ENCODE measurements at regions not wholly inside any gene's neighbourhood (a gene's known extent, or its start where the extent isn't known, plus 50 kb on each side); places are given as distances from the start of the nearest gene placed in this dataset.

GRCh38 chr2:19538411-19538963, 180.1 kb upstream of the OSR1 start:
- DNase-seq: no peak

- DNase-seq: no peak
Observed at GRCh38 chr2:19536136-19536535, 177.7 kb upstream of the OSR1 start.

- DNase-seq: no peak
Observed at GRCh38 chr2:19532547-19533196, 174.2 kb upstream of the OSR1 start.

GRCh38 chr2:19529677-19530076, 171.3 kb upstream of the OSR1 start:
- no peak for DNase-seq

- DNase-seq: no peak
Observed at GRCh38 chr2:19527771-19528170, 169.3 kb upstream of the OSR1 start.

- no peak for DNase-seq
Observed at GRCh38 chr2:19525313-19525712, 166.9 kb upstream of the OSR1 start.

- DNase-seq: no peak
Observed at GRCh38 chr2:19519045-19519444, 160.6 kb upstream of the OSR1 start.

- DNase-seq: no peak
Observed at GRCh38 chr2:19507137-19507536, 148.7 kb upstream of the OSR1 start.

GRCh38 chr2:19505199-19506136, 147.0 kb upstream of the OSR1 start:
- no peak for DNase-seq

- no peak for DNase-seq
Observed at GRCh38 chr2:19504400-19505198, 146.2 kb upstream of the OSR1 start.

GRCh38 chr2:19503915-19504314, 145.5 kb upstream of the OSR1 start:
- no peak for DNase-seq

- DNase-seq: no peak
Observed at GRCh38 chr2:19503406-19503805, 145.0 kb upstream of the OSR1 start.

- DNase-seq: no peak
Observed at GRCh38 chr2:19500126-19500525, 141.7 kb upstream of the OSR1 start.

GRCh38 chr2:19496646-19497045, 138.2 kb upstream of the OSR1 start:
- no peak for DNase-seq

GRCh38 chr2:19494241-19494640, 135.8 kb upstream of the OSR1 start:
- no peak for DNase-seq

GRCh38 chr2:19491796-19492195, 133.4 kb upstream of the OSR1 start:
- DNase-seq: no peak

- no peak for DNase-seq
Observed at GRCh38 chr2:19490846-19491435, 132.5 kb upstream of the OSR1 start.

- DNase-seq: no peak
Observed at GRCh38 chr2:19488009-19488691, 129.7 kb upstream of the OSR1 start.

GRCh38 chr2:19484736-19485135, 126.3 kb upstream of the OSR1 start:
- DNase-seq: no peak

GRCh38 chr2:19480673-19481072, 122.2 kb upstream of the OSR1 start:
- no peak for DNase-seq

GRCh38 chr2:19479666-19480065, 121.2 kb upstream of the OSR1 start:
- DNase-seq: no peak

- no peak for DNase-seq
Observed at GRCh38 chr2:19478409-19478808, 120.0 kb upstream of the OSR1 start.

All from COR-L47 (cell line).